ENCODE measurements at regions not wholly inside any gene's neighbourhood (a gene's known extent, or its start where the extent isn't known, plus 50 kb on each side); places are given as distances from the start of the nearest gene placed in this dataset.
"Not testable (repeated sequence)": the region's sequence is repeated elsewhere in the genome, so short reads cannot be mapped to it uniquely, and the experiment has no call there.

DNA sequence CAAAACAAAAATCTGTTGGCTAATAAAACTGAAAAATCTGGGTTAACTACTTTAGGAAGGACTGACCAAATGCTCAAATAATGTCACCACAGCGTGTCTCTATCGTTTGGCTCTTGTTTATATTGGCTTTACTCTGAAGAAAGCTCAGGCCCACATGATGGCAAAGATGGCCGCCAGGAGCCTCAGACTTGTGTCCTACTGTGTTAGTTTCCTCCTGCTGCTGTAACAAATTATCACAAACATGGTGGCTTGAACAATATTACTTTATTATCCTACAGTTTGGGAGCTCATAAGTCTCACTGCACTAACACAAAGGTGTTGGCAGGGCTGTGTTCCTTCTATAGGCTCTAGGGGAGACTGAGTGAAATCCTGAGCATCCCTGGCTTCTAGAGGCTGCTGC, 303.0 kb downstream of the DAD1 start:
- no peak for DNase-seq

- no peak for DNase-seq
Measured at GRCh38 chr14:22282949-22283348, 306.1 kb downstream of the DAD1 start.

GRCh38 chr14:22282417-22282816, 306.6 kb downstream of the DAD1 start:
- DNase-seq: no peak

DNA sequence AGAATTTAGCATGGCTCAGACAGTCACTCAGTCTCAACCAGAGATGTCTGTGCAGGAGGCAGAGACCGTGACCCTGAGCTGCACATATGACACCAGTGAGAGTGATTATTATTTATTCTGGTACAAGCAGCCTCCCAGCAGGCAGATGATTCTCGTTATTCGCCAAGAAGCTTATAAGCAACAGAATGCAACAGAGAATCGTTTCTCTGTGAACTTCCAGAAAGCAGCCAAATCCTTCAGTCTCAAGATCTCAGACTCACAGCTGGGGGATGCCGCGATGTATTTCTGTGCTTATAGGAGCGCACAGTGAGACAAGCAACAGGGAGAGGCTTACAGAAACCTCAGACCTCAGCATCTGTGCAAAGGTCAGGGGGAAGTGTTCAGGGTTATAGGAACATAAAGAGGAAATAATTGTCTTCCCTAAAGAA, 307.6 kb downstream of the DAD1 start:
- DNase-seq: not testable (repeated sequence)

DNA sequence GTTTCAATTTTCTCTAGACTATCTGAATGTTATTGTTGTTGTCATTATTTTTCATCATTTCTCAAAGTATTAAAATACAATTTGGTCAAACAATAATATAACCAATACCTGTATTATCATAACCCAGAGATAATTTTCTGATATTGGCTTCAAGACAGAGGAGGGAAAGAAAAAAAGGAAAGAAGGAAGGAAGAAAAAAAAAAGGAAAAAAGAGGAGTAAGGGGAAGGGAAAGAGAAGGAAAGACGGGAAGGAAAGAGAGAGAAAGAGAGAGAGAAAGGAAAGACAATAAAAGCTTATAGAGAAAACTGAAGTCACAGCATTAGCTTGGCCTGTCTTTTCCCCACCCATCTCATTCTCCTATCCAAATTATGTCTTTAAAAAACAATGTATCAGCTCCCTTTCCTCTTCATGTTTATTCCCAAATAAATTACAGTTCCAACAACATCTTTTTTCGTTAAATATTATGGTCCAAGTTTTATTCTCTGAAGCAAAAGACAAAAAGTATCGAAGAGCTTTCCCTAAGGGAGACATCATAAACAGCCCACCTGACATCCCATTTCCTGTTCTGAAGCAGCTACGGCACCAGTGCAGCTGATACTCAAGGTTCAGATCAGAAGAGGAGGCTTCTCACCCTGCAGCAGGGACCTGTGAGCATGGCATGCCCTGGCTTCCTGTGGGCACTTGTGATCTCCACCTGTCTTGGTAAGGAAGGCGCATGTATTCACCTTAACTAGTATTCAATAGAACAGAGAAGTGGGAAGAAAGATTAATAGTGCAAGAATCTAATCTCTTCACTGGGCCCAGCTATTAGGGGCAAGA, 308.3 kb downstream of the DAD1 start:
- DNase-seq: peak; percentile 4

- DNase-seq: peak; percentile 32
Measured at GRCh38 chr14:22276913-22277816, 311.9 kb downstream of the DAD1 start.

DNA sequence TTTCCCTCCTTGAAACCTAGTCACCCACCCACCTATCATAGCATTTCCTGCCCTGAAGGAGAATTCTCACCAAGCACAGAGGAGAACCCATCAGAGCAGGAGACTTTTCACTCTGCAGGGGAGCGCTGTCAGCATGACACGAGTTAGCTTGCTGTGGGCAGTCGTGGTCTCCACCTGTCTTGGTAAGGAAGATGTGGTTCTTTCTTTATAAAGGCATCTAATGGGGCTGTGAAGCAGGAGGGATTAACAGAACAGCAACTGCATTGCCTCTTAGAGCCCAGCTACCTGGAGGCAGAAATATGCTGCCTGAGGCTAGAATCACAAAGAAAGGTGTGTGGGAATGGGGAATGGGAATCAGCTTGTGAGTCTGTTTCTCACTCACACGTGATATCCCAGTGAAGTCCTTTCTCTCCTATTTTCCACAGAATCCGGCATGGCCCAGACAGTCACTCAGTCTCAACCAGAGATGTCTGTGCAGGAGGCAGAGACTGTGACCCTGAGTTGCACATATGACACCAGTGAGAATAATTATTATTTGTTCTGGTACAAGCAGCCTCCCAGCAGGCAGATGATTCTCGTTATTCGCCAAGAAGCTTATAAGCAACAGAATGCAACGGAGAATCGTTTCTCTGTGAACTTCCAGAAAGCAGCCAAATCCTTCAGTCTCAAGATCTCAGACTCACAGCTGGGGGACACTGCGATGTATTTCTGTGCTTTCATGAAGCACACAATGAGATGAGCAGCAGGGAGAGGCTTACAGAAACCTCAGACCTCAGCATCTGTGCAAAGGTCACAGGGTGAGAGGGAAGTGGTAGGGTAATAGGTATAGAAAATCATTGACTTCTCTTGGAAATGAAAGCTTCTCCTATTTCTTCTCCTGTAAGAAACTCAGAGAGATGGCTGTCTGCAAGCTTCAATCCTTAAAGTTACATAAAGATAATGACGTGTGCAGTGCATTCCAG, 316.9 kb downstream of the DAD1 start:
- DNase-seq: no peak

- DNase-seq: peak; percentile 44
Measured at GRCh38 chr14:22268875-22269274, 320.1 kb downstream of the DAD1 start.

DNA sequence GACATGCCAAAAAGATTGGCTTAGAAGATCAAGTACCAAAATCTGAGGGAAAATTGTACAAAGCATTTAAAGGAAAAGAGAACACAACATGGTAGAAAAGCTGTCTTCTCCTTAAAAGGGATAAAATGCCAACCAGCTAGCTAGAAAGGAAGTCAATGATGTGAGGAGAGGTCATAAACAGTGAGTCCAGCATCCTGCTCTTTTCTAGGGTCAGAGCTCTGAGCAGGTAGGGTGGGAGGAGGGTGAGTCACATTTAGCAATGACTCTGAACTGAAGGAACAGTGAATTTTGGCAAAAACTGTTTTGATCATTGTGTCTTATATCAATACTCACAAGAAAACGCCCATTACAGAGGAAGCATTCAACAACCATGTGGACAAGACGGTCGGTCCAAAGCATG, 322.3 kb downstream of the DAD1 start:
- no peak for DNase-seq

GRCh38 chr14:22266142-22266442, 322.9 kb downstream of the DAD1 start:
- DNase-seq: no peak

- DNase-seq: no peak
Measured at GRCh38 chr14:22265319-22266141, 323.5 kb downstream of the DAD1 start.

GRCh38 chr14:22264759-22265158, 324.3 kb downstream of the DAD1 start:
- no peak for DNase-seq

GRCh38 chr14:22263961-22264360, 325.1 kb downstream of the DAD1 start:
- no peak for DNase-seq

GRCh38 chr14:22262881-22263280, 326.1 kb downstream of the DAD1 start:
- no peak for DNase-seq

DNA sequence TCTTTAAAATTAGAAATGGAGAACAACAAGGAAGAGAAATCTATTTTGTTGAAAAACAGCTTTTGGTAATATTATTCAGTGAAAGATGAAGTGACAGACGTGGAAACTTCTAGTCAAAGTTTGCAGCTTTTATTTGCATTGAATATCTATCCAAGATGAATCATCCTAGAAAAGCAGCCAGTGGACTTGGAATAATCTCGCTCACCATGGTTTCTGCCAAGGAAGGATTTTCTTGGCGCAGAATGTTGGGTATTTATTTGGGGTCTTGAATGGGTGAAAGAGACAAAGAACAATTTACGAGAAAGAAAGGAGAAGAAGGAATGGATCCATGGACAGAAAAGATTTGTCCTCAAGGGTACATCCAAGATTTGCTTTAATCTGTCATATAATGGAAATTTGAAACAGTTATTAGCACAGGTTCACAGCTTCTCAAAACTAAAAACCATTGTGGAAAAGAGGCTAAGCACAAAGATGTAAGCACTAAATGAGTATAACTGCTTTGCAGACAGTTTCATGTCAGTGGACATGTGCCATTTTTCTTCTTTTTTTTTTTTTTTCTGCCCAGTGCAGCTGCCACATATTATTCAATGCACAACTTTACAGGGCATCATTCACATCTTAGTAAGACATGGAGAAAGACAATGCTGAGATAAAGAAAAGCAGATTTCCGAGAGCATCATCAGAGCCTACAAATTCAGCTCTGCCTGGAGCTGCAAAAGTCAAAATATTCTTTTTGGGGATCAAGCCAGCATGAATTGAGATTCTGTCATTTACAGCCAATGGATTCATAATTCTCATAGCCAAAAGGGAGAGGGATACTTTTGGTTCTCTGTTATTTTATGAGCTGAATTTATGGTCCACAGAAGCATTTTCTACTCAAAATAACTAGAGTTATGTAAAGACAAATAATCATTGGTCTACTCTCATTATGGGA, 333.7 kb downstream of the DAD1 start:
- no peak for DNase-seq

GRCh38 chr14:22252686-22253085, 336.3 kb downstream of the DAD1 start:
- DNase-seq: no peak

DNA sequence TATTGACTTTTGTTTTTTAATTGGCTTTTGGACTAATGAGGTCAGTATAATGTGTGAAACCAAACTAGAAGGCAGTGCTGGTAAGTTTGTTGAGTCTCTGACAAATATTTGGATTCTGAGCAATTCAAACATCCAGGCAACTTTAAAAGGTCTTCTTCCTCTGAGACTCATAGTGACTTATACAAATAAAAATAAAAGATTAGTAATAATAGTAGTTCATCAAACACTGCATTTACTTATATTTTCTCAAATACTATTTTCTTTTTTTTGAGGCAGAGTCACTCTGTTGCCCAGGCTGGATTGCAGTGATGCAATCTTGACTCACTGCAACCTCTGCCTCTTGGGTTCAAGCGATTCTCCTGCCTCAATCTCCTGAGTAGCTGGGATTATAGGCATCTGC, 337.9 kb downstream of the DAD1 start:
- no peak for DNase-seq

DNA sequence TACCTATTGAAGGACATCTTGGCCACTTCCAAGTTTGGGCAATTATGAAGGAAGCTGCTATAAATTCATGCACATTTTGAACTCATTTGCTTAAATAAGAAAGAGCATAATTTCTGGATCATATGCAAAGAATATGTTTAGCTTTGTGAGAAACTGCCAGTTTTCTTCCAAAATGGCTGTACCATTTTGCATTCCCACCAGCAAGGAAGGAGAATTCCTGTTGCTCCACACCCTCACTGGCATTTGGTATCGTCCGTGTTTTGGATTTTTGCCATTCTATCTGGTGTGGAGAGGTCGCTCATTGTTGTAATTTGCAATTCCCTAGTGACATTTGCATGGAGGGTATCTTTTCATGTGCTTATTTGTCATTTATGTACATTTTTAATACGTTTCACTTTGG, 339.3 kb downstream of the DAD1 start:
- DNase-seq: no peak

DNA sequence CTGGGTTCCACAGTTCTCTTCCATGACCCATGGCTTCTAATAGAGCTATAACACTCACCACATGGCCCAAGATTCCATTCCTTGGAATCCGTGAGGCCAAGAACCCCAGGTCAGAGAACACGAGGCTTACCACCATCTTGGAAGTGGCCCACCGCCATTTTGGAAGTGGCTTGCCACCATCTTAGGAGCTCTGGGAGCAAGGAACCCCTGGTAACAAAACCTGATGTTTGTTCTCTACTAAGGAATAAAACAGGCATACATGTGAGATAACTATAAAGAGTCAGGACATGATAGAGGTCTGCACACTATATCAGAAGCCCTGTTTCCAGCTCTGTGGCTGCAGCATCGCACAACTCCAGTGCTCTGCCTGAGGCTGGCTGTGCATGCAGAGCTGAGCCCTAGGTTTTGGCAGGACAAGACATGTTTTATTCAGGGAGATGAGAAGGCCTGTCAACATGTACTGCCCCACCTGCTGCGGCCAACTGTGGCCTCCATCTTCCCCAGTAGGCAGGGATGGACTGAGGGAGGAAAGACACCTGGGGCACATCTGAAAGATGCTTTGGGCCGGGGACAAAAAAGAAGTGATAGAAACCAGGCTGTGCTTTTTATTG, 344.9 kb downstream of the DAD1 start:
- no peak for DNase-seq

DNA sequence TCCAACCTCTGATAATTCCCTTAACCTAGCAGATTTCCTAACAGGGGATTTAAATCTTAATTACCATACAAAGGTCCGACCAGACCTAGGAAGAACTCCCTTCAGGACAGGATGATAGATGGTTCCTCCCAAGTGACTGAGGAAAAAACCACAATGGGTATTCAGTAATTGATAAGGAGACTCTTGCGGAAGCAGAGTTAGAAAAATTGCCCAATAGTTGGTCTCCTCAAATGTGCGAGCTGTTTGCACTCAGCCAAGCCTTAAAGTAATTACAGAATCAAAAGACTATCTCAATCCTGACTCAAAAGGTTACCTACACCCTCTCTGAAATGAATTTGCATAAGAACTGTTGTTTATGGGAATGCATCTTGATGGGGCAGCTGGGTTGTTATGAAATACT, 350.7 kb downstream of the DAD1 start:
- not testable (repeated sequence) for DNase-seq
